D721Med (cell line): ENCODE measurements at regions not wholly inside any gene's neighbourhood (a gene's known extent, or its start where the extent isn't known, plus 50 kb on each side); places are given as distances from the start of the nearest gene placed in this dataset.
A peak's percentile ranks its signal among the peaks of the same experiment; 100 is the strongest.
"Not testable (repeated sequence)": the region's sequence is repeated elsewhere in the genome, so short reads cannot be mapped to it uniquely, and the experiment has no call there.

Source experiments
- DNase-seq: peaks from one replicate; pipeline ENCODE4 v3.0.0; 2011; ENCODE audit warnings: low spot score; ENCODE audit not compliant: insufficient read length
- FAIRE-seq: peaks from 2 replicates; lab custom pipeline; 2011; peaks lifted over from hg19 to GRCh38; lab: Jason Lieb, UNC
- TF ChIP-seq, protein P1 (sequence below): IDR thresholded peaks from 2 replicates; pipeline ENCODE4 v1.5.1; 2012; ENCODE audit warnings: mild to moderate bottlenecking, control low read depth; ENCODE audit not compliant: insufficient read depth; ENCODE audit errors: missing control alignments

DNA sequence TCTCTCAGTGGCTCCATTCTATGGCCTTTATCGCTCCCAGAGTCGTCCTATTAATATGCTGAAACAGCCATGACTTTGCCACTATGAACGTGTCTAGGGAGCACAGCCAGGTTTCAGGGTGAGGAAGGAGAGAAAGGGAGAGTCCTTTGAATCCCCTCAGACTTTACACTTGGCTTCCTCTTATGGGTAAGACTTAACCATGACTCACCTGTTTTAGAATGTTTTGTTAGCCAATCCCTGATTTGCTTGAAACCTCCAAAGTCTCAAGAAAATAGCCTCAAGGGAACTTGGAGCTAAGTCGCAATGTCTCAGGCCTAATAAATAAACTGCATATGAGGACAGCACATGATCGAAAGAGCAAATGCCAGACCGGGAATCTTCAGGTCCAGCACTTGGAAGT is 131.2 kb upstream of the RCN1 start:
- TF ChIP-seq, protein P1, sequence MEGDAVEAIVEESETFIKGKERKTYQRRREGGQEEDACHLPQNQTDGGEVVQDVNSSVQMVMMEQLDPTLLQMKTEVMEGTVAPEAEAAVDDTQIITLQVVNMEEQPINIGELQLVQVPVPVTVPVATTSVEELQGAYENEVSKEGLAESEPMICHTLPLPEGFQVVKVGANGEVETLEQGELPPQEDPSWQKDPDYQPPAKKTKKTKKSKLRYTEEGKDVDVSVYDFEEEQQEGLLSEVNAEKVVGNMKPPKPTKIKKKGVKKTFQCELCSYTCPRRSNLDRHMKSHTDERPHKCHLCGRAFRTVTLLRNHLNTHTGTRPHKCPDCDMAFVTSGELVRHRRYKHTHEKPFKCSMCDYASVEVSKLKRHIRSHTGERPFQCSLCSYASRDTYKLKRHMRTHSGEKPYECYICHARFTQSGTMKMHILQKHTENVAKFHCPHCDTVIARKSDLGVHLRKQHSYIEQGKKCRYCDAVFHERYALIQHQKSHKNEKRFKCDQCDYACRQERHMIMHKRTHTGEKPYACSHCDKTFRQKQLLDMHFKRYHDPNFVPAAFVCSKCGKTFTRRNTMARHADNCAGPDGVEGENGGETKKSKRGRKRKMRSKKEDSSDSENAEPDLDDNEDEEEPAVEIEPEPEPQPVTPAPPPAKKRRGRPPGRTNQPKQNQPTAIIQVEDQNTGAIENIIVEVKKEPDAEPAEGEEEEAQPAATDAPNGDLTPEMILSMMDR: no peak
- DNase-seq: no peak
- no peak for FAIRE-seq

DNA sequence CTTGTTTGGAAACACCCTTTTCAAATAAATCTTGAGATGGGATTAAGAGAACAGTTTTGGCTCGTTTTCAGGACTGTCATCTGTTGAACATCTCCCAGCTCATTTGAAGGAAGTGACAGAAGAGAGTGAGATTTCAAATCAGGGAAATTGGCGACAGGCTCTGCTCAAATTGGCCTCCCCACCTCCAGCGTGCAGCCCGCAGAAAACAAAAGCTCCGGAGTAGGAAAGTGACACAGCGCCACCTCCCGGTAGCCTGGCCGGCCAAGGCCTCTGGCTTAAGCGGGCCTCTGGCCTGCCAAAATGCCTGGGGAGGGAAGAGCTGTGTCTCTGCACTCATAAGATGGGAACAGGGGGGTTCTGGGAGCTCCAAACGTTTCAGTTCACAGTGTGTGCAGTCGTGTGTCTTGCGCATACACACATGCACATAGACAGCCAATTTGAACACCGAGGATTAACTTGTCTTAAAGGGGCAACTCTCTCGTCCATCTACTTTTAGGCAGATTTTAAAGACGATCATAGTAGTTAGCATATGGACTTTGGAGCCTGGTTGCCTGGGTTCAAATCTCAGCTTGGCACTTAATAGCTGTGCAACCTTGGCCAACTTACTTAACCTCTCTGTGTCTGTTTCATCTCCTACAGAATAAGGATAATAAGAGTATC is 132.7 kb upstream of the RCN1 start:
- FAIRE-seq (no peak), DNase-seq (no peak)
- TF ChIP-seq, protein P1: peak; percentile 70

DNA sequence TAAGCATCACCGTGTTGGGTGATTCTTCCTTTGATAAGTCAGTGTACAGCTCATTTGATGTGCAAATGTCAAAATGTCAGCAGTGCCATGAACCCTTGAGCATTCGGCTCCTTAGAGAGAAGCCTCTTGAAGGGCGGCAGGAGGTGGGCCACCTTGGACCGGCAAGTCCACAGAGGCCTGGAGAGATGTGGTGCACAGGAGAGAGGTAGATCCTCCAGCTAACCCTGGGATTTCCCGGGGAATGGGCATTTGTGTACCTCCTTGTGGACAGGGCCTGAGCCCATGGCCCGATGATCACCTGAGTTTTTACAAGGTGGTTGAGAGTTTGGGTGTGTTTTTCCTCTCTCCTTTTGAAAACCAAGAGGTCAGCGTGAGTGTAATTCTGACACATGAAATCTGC is 133.2 kb upstream of the RCN1 start:
- DNase-seq (no peak), FAIRE-seq (no peak)
- TF ChIP-seq, protein P1: no peak

DNA sequence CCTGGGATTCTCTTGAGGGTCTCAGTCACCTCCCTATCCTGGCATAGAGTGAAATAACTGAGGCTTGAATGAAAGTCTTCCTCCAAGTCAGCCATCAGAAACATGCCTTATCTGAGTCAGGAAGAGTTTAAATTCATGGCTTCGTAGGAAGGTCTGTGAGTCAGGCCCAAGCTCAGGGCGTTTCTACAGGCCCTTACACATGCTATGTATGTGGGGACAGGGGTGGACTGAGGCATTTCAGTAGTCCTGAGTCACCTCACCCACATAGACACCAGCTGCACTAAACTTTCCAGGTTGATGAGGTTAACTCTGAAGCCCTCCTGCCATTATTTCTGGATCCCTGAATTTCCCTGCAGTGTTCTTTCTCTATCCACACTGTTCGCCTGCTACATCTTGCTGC is 134.6 kb upstream of the RCN1 start:
- FAIRE-seq (no peak), DNase-seq (no peak)
- TF ChIP-seq, protein P1: no peak

DNA sequence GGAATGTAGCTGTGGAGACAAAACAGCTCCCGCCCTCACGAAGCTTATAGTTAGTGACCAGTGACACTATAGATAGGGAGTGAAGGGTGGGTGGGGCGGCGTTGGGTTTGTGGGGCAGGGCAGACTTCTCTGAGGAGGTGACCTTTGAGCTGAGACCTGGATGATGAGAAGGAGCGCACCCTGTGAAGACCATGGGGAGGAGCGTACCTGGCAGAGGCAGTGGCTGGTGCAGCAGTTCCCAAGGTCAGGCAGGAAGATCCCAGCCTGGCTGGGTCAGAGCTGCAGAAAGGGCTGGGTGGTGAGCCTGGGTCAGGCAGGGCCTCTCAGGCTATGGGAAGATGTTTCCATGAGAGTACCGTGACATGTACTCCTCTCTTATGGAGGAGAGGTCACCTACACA is 135.0 kb upstream of the RCN1 start:
- FAIRE-seq: no peak
- TF ChIP-seq, protein P1: no peak
- DNase-seq: no peak

DNA sequence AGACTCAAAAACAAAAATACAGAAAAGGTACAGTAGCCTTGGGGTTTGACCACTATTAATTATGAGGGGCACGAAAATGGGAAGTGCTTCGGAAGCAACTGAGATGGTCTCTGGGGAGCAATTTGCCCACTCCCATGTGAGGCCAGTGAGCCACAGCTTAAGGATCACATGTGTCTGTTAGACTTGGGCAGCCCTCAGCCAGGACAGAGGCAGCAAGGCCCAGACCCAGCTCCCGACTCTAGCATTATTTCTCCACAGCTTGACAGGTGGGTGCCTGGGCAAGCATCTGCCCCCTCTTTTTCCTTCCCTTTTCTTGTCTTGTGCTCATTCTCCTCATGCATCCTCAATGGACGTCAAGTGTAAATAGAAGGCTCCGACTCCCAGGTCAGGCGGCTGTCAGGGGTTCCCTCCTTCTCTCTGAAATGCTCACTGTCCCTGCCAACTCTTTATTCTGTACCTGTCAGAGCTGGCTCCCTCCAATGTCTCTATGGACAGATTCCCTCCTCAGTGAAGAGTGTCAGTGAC is 137.0 kb upstream of the RCN1 start:
- DNase-seq: no peak
- TF ChIP-seq, protein P1: no peak
- FAIRE-seq: no peak

DNA sequence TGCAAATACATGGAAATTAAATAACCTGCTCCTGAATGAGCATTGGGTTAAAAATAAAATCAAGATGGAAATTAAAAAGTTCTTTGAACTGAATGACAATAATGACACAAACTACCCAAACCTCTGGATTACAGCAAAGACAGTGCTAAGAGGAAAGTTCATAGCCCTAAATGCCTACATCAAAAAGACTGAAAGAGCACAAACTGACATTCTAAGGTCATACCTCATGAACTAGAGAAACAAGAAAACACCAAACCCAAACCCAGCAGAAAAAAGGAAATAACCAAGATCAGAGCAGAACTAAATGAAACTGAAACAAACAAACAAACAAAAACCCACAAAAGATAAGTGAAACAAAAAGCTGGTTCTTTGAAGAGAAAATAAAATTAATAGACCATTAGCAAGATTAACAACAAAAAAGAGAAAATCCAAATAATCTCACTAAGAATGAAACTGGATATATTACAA is 138.6 kb upstream of the PAX6 start:
- DNase-seq, FAIRE-seq: not testable (repeated sequence)
